ENCODE measurements at regions not wholly inside any gene's neighbourhood (a gene's known extent, or its start where the extent isn't known, plus 50 kb on each side); places are given as distances from the start of the nearest gene placed in this dataset.

GRCh38 chr10:44242826-44243225 is 142.1 kb downstream of the CXCL12 start:
- TF ChIP-seq POLR2AphosphoS5 (IDR thresholded peaks at IDR 0.05; ENCODE audit: low read depth, low read length) (no peak), SIN3A (IDR thresholded peaks at IDR 0.05; ENCODE audit: borderline replicate concordance, insufficient read depth, low read depth, low read length) (no peak), CTCF (IDR thresholded peaks at IDR 0.05) (no peak)
